ENCODE measurements at regions not wholly inside any gene's neighbourhood (a gene's known extent, or its start where the extent isn't known, plus 50 kb on each side); places are given as distances from the start of the nearest gene placed in this dataset.

DNA sequence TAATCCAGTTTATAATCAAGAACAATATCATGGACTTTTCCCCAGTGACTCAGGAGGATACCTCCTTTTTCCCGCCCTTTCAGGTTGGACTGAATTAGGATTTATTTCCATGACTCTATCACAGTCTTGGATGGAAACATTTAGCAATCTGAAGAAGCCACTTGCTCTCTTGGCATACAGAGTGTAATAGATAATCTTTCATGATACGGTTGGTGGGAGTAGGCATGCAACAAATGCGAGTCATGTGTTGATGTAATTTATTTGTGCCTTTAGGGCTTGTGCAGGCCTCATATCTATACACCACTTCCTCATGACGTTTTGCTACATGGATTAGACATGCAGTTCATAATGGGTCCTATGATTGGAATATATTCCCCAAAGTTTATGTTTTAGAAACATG, 54.2 kb upstream of the MCTP2 start:
- TF ChIP-seq, protein P1, sequence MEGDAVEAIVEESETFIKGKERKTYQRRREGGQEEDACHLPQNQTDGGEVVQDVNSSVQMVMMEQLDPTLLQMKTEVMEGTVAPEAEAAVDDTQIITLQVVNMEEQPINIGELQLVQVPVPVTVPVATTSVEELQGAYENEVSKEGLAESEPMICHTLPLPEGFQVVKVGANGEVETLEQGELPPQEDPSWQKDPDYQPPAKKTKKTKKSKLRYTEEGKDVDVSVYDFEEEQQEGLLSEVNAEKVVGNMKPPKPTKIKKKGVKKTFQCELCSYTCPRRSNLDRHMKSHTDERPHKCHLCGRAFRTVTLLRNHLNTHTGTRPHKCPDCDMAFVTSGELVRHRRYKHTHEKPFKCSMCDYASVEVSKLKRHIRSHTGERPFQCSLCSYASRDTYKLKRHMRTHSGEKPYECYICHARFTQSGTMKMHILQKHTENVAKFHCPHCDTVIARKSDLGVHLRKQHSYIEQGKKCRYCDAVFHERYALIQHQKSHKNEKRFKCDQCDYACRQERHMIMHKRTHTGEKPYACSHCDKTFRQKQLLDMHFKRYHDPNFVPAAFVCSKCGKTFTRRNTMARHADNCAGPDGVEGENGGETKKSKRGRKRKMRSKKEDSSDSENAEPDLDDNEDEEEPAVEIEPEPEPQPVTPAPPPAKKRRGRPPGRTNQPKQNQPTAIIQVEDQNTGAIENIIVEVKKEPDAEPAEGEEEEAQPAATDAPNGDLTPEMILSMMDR (IDR thresholded peaks at IDR 0.05; ENCODE audit: insufficient read depth, low read length), result no peak
- H3K4me3 ChIP-seq (ENCODE audit: low read depth, low read length), result no peak overlapping the region
- DNase-seq (ENCODE audit: low read depth), result peak; percentile 4

DNA sequence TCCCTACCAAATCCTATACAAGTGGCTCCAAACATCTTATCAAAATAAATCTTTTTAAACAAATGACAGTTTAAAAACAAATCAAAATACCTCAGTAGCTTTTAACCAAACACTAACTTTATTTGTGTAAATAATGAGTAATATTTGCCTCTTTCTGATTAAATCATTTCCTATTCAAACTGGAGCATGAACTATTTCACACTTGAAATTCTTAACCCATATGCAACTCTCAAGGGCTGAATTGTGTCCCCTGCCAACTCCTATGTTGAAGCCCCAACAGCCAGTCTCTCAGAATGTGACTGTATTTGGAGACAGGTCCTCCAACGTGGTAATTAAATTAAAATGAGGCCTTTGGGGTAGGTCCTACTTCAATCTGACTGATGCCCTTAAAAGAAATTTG, 55.9 kb upstream of the MCTP2 start:
- DNase-seq (ENCODE audit: low read depth), result no peak
- no peak overlapping the region for H3K4me3 ChIP-seq (ENCODE audit: low read depth, low read length)
- TF ChIP-seq, protein P1 (IDR thresholded peaks at IDR 0.05; ENCODE audit: insufficient read depth, low read length), result no peak

DNA sequence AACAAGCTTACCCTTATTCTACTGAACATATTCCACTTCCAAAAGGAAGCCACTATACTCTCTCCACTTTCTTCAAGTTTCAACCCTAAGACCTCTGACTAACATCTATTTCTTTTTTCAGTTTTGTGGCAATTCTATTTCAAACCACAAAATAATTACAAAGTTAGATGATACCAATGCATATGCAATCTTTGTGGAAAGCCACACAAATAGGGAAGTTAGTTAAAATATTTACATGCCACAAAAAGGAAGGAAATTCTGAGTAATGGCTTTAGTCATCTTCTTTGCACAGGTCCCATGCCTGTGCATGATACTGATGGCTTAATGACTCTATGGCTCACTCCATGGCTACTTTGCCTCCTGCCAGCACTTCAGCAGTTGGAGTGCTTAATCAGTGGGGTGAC, 57.0 kb upstream of the MCTP2 start:
- TF ChIP-seq, protein P1 (IDR thresholded peaks at IDR 0.05; ENCODE audit: insufficient read depth, low read length), result no peak
- no peak for DNase-seq (ENCODE audit: low read depth)
- H3K4me3 ChIP-seq (ENCODE audit: low read depth, low read length), result no peak overlapping the region

DNA sequence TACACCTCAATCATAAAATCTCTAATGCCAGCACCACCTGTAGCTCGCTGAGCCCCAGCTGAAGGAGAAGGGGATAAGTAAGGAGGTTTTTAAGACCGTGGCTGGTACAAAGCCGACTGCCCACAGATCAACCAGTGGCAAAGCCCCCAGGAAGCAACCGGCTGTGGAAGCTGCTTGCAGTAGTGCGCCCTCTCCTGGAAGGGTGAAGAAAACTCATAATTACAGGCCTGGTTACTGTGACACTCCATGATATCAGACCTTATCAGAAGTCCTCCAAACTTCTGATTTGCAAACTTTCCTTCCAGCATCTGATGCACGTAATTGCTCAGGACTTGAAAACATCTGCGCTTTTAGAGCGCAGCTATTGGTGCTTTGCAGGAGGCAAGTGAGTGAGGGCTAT, 63.1 kb upstream of the MCTP2 start:
- TF ChIP-seq, protein P1 (IDR thresholded peaks at IDR 0.05; ENCODE audit: insufficient read depth, low read length), result no peak
- no peak for DNase-seq (ENCODE audit: low read depth)
- no peak overlapping the region for H3K4me3 ChIP-seq (ENCODE audit: low read depth, low read length)

DNA sequence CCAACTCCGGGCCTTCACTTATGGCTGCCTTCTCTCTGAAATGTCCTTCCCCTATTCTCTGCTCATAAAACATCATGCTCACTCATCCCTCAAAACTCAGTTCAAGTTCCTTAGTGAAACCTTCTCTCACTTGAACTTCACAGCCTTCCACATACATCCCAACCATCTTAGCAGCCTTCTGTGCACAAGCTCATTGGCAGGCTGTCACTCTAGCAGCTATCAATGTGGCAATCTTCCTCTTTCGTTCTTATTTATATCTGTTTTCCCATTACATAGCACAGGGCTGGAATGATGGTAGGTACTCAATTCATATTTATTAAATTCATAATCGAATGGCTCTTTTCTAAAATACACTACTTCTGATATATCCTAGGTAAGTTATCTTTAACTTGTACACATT, 66.4 kb upstream of the MCTP2 start:
- H3K4me3 ChIP-seq (ENCODE audit: low read depth, low read length), result no peak overlapping the region
- TF ChIP-seq, protein P1 (IDR thresholded peaks at IDR 0.05; ENCODE audit: insufficient read depth, low read length), result no peak
- no peak for DNase-seq (ENCODE audit: low read depth)

DNA sequence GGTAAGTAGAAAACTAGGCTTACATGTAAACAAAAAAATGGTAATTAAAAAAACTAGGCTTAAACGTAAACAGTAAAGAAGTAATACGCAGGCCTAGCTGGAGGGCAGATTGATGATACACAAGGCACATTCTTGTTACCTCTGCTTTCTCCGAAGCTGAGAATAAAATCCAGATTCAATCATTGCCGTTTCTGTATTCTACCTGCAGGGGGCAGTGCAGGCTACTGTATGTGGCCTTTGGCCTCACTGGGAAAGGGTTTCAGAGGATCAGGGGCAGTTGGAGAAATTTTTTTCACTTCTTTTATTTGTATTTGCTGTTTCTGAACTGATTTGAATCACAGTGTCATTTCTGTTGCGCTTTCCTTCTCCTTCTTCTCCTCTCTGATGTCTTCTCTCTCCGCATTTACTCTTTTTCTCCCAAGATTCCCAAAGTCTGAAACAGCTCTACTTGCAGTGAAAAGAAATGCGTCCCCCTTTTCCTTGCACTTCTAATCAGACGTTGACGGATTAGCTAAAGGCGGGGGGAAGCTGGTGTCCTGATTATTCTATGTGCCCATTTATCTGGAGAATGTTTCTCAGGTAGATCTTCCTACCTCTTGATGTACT, 67.1 kb upstream of the MCTP2 start:
- peak; percentile 43 for DNase-seq (ENCODE audit: low read depth)

More for the DNA sequence above, 67.1 kb upstream of the MCTP2 start:
- TF ChIP-seq, protein P1 (IDR thresholded peaks at IDR 0.05; ENCODE audit: insufficient read depth, low read length), result peak; percentile 63
- H3K4me3 ChIP-seq (ENCODE audit: low read depth, low read length), result no peak overlapping the region
